ENCODE measurements at regions not wholly inside any gene's neighbourhood (a gene's known extent, or its start where the extent isn't known, plus 50 kb on each side); places are given as distances from the start of the nearest gene placed in this dataset.

DNA sequence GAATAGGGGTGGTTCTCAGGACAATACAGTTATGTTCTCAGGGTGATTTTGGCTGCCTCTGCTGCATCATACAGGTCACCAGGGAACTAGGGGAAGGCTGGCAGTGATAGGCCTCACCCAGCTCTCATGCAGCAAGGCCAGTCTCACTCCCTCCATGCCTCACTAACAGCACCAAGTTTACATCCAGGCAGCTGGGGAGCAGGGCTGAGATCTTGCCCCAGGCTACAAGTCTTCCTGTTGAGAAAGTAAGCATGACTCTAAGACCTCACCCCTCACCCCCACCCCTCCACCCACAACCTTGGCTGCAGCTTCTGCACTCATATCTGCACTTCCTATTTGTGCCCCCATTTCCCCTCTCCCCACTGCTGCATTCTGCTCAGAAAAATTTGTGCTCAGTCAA, 481.2 kb downstream of the ACTL7B start:
- TF ChIP-seq, protein P1, sequence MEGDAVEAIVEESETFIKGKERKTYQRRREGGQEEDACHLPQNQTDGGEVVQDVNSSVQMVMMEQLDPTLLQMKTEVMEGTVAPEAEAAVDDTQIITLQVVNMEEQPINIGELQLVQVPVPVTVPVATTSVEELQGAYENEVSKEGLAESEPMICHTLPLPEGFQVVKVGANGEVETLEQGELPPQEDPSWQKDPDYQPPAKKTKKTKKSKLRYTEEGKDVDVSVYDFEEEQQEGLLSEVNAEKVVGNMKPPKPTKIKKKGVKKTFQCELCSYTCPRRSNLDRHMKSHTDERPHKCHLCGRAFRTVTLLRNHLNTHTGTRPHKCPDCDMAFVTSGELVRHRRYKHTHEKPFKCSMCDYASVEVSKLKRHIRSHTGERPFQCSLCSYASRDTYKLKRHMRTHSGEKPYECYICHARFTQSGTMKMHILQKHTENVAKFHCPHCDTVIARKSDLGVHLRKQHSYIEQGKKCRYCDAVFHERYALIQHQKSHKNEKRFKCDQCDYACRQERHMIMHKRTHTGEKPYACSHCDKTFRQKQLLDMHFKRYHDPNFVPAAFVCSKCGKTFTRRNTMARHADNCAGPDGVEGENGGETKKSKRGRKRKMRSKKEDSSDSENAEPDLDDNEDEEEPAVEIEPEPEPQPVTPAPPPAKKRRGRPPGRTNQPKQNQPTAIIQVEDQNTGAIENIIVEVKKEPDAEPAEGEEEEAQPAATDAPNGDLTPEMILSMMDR (IDR thresholded peaks at IDR 0.05): no peak
- no peak for TF ChIP-seq POLR2AphosphoS5 (IDR thresholded peaks at IDR 0.05)
